ENCODE measurements at regions not wholly inside any gene's neighbourhood (a gene's known extent, or its start where the extent isn't known, plus 50 kb on each side); places are given as distances from the start of the nearest gene placed in this dataset.

DNA sequence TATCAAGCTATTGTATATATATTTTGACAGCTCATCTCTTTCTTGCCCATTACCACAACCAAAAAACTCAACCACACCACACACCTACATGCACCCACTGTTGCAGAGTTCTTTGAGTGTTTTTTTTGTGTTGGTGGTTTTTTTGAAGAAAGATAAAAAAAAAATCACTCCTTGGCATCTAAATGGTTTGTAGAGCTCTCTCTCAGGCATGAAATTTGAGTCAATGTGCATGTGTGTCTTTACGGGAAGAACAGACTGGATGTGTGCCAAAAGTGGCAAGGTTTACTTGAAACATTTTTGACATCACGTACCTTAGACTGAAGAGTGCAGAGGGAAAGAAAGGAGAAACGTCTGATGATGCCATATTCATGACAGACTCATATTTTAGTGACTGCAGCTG is 154.2 kb downstream of the FHIP1A start:
- H3K4me3 ChIP-seq (ENCODE audit: low read depth, poor library complexity, severe bottlenecking), result no peak overlapping the region
- TF ChIP-seq, protein P1, sequence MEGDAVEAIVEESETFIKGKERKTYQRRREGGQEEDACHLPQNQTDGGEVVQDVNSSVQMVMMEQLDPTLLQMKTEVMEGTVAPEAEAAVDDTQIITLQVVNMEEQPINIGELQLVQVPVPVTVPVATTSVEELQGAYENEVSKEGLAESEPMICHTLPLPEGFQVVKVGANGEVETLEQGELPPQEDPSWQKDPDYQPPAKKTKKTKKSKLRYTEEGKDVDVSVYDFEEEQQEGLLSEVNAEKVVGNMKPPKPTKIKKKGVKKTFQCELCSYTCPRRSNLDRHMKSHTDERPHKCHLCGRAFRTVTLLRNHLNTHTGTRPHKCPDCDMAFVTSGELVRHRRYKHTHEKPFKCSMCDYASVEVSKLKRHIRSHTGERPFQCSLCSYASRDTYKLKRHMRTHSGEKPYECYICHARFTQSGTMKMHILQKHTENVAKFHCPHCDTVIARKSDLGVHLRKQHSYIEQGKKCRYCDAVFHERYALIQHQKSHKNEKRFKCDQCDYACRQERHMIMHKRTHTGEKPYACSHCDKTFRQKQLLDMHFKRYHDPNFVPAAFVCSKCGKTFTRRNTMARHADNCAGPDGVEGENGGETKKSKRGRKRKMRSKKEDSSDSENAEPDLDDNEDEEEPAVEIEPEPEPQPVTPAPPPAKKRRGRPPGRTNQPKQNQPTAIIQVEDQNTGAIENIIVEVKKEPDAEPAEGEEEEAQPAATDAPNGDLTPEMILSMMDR (IDR thresholded peaks at IDR 0.05), result no peak
- TF ChIP-seq POLR2A (IDR thresholded peaks at IDR 0.05), result no peak
- 12% methylated on average over 3 of the region's 3 CpGs for WGBS, 2 donors
- DNase-seq (ENCODE audit: low spot score in 2 of 2), result no peak
- intact Hi-C loops (cut with DNase I; ENCODE audit: low total_unique reads), result no loop called here

DNA sequence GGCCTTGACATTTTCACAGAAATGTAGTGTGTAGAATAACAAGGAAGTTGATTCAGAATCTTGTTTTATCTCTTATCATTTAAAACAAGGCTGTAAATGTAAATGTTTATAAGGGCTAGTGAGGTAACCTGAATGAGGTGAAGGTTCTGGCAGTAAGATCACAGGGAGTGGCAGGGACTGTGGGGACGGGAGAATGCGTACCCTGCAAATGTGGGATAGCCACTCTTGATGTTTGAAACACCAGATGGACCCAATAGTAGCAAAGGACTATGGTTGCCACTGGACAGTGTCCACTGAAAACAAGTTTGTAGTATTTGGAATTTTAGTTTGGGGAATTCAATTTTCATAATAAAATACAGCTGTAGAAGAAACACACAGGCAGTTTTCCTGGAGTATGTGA is 155.3 kb downstream of the FHIP1A start:
- no peak for DNase-seq (ENCODE audit: low spot score in 2 of 2)
- 44 to 57% methylated on average over 2 of the region's 2 CpGs for WGBS, 2 donors
- TF ChIP-seq POLR2A (IDR thresholded peaks at IDR 0.05), result no peak
- TF ChIP-seq, protein P1 (IDR thresholded peaks at IDR 0.05), result no peak
- no peak overlapping the region for H3K4me3 ChIP-seq (ENCODE audit: low read depth, poor library complexity, severe bottlenecking)
- intact Hi-C loops (cut with DNase I; ENCODE audit: low total_unique reads), result no loop called here

DNA sequence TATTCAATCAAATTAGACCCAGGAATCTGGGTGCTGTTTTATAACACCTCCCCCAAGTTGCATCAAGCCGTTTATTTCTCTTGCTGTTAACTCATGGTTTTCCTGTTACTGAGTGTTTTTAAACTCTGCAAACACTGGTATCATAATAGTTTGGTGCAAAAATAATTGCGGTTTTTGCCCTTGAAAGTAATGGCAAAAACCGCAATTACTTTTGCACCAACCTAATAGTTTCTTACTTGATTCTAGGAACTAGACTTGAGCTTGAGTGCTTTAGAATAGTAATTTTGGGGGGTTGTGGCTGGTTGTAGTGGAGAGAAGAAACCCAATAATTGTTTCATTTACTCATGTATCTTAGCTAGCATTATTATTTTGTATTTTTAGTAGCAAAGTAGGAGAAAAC is 156.6 kb downstream of the FHIP1A start:
- intact Hi-C loops (cut with DNase I; ENCODE audit: low total_unique reads), result no loop called here
- TF ChIP-seq, protein P1 (IDR thresholded peaks at IDR 0.05), result no peak
- TF ChIP-seq POLR2A (IDR thresholded peaks at IDR 0.05), result no peak
- WGBS, 2 donors, result 69 to 75% methylated on average over 3 of the region's 3 CpGs
- no peak for DNase-seq (ENCODE audit: low spot score in 2 of 2)
- H3K4me3 ChIP-seq (ENCODE audit: low read depth, poor library complexity, severe bottlenecking), result no peak overlapping the region

DNA sequence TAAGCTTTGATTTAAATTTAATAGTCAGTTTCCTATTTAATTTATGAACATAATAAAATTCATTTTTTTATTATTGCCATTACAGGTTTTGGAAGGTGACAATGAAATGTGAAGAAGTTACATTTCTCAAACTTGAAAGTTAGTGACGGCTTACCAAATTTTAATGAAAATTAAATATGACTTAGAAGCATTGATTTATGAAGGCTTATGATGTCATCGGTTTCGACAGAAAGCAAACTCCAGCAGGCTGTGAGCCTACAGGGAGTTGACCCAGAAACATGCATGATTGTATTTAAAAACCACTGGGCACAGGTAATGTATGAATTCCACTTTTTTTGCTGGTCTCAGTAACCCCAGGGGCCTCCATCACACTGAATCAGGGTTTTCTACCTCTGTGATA is 157.1 kb downstream of the FHIP1A start:
- H3K4me3 ChIP-seq (ENCODE audit: low read depth, poor library complexity, severe bottlenecking), result no peak overlapping the region
- 49 to 50% methylated on average over 3 of the region's 3 CpGs for WGBS, 2 donors
- DNase-seq (ENCODE audit: low spot score in 2 of 2), result no peak
- intact Hi-C loops (cut with DNase I; ENCODE audit: low total_unique reads), result no loop called here
- TF ChIP-seq, protein P1 (IDR thresholded peaks at IDR 0.05), result no peak
- no peak for TF ChIP-seq POLR2A (IDR thresholded peaks at IDR 0.05)

DNA sequence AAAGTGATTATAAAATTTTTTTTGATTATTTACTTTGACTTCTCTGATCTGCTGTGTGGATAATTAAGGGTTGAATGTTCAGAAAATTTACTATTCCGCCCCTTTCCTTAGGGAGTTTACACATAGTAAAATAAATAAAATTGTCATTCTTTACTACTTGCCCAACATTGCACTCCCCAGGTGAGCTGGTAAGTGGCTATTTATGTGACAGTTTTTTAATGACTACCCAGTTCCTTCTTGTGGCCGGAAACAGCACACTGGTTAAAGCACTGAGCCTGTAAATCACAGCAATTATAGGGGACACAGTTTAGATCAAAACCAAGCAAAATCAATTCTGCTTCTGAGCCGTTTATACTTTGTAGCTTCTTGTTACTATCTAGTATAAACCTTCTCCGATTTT is 158.1 kb downstream of the FHIP1A start:
- WGBS, 2 donors, result 62 to 63% methylated on average over 4 of the region's 4 CpGs
- intact Hi-C loops (cut with DNase I; ENCODE audit: low total_unique reads), result no loop called here
- TF ChIP-seq, protein P1 (IDR thresholded peaks at IDR 0.05), result no peak
- TF ChIP-seq POLR2A (IDR thresholded peaks at IDR 0.05), result no peak
- H3K4me3 ChIP-seq (ENCODE audit: low read depth, poor library complexity, severe bottlenecking), result no peak overlapping the region
- DNase-seq (ENCODE audit: low spot score in 2 of 2), result no peak

DNA sequence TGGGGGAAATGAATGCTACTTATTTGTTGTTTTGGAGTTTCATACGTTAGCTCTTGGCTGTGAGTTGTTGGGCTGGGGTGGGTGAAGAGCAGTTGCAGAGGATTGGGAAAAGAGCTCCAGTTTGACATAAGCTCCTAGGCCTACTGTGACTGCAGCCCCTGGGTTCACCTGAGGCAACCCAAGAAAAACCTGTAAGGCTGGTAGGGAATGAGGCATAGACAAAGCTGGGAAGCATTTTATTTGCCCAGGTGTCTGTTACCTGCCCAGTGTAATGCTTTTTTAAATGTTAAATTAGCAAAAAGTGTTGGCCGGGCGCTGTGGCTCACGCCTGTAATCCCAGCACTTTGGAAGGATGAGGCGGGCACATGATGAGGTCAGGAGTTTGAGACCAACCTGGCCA is 160.0 kb downstream of the FHIP1A start:
- DNase-seq (ENCODE audit: low spot score in 2 of 2), result no peak
- WGBS, 2 donors, result 76 to 89% methylated on average over 5 of the region's 5 CpGs
- no peak overlapping the region for H3K4me3 ChIP-seq (ENCODE audit: low read depth, poor library complexity, severe bottlenecking)
- intact Hi-C loops (cut with DNase I; ENCODE audit: low total_unique reads), result no loop called here
- TF ChIP-seq POLR2A (IDR thresholded peaks at IDR 0.05), result no peak
- TF ChIP-seq, protein P1 (IDR thresholded peaks at IDR 0.05), result no peak

Data from lower leg skin (tissue), 4 donors.